GM12873 (cell line): ENCODE measurements at regions not wholly inside any gene's neighbourhood (a gene's known extent, or its start where the extent isn't known, plus 50 kb on each side); places are given as distances from the start of the nearest gene placed in this dataset.

Experiments used
- CTCF ChIP-seq: IDR thresholded peaks from 2 replicates; pipeline ENCODE4 v1.5.1; 2012; ENCODE audit warnings: low read depth, mild to moderate bottlenecking, moderate library complexity, low read length, control low read depth; ENCODE audit not compliant: insufficient read depth; ENCODE audit errors: missing control alignments

GRCh38 chr16:64238571-64238970 lies 883.3 kb downstream of the CDH11 start:
- TF ChIP-seq CTCF: no peak

DNA sequence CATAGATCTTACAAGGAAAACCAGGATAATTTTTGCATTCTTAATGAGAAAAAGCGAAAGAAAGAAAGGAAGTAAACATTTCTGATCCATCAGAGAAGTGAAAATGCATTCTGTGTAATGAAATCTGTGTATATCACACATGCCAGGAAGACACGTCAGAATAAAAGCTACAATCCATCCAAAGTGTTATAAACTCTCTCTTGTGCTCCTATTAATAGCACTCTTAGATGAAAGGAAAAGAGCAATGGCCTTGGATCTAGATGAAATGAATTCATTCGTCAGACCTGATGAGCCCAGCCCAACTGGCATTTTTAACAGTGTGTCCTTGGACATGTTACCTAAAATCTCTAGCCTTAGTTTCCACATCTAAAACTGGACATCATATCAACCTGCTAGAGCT lies 885.5 kb downstream of the CDH11 start:
- no peak for TF ChIP-seq CTCF

- TF ChIP-seq CTCF: no peak
These were observed 887.7 kb downstream of the CDH11 start for GRCh38 chr16:64234200-64234599.

DNA sequence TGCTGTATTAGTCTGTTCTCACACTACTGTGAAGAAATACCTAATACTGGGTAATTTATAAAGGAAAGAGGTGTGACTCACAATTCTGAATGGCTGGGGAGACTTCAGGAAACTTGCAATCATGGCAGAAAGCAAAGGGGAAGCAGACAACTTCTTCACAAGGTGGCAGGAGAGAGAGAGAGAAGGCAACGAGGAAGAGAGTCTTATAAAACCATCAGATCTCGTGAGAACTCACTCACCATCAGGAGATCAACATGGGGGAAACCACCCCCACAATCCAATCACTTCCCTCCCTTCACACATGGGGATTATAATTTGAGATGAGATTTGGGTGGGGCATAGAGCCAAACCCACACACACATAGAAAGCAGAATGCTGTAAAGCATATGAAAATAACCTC lies 896.2 kb downstream of the CDH11 start:
- no peak for TF ChIP-seq CTCF

GRCh38 chr16:64225036-64225435 lies 896.8 kb downstream of the CDH11 start:
- TF ChIP-seq CTCF: no peak

GRCh38 chr16:64217789-64218535 lies 903.9 kb downstream of the CDH11 start:
- TF ChIP-seq CTCF: no peak

GRCh38 chr16:64215730-64216129 lies 906.1 kb downstream of the CDH11 start:
- TF ChIP-seq CTCF: no peak

- no peak for TF ChIP-seq CTCF
These were observed 910.5 kb downstream of the CDH11 start for GRCh38 chr16:64211331-64211730.
